Panc1 (cell line): ENCODE measurements at regions not wholly inside any gene's neighbourhood (a gene's known extent, or its start where the extent isn't known, plus 50 kb on each side); places are given as distances from the start of the nearest gene placed in this dataset.
A peak's percentile ranks its signal among the peaks of the same experiment; 100 is the strongest.

ENCODE experiments used
- ATAC-seq: fragments of 200-7000 bp; cut with Tn5 transposase; 2 replicates; pipeline ENCODE4 v1.9.1; 2020; ENCODE audit warnings: mild to moderate bottlenecking, moderate library complexity
- BruUV-seq: library from RNA; stranded (reverse); fragments of 400-500 nt; replicated peaks from 2 replicates; lab custom pipeline; 2021; lab: Mats Ljungman, UMichigan
- CTCF ChIA-PET: fragments of 300-600 bp; sonication (Branson Sonifier 250); formaldehyde crosslinking; loops from one replicate; lab custom pipeline; 2022; ENCODE audit warnings: antibody characterized with exemption; lab: Charles Lee
- POLR2A ChIA-PET: fragments of 300-600 bp; sonication (Branson Sonifier 250); formaldehyde crosslinking; loops from one replicate; lab custom pipeline; 2022; ENCODE audit warnings: antibody characterized with exemption; lab: Charles Lee
- DNase-seq: peaks from one replicate; pipeline ENCODE4 v3.0.0-alpha.2; 2010; ENCODE audit warnings: low read depth, low spot score
- H3K27ac ChIP-seq: 2 replicates; pipeline ENCODE4 v1.5.1; 2011; ENCODE audit warnings: mild to moderate bottlenecking, low read length, inconsistent platforms
- H3K27me3 ChIP-seq: fragments of 200-500 bp; sonication (Bioruptor generic); 2 replicates; pipeline ENCODE4 v1.6.0; 2014; ENCODE audit warnings: low read length, inconsistent platforms; ENCODE audit not compliant: control insufficient read depth, insufficient read depth
- H3K36me3 ChIP-seq: fragments of 200-500 bp; sonication (Bioruptor generic); 2 replicates; pipeline ENCODE4 v1.5.1; 2014; ENCODE audit warnings: inconsistent platforms, mild to moderate bottlenecking, low read length, moderate library complexity; ENCODE audit not compliant: control insufficient read depth, insufficient read depth
- H3K4me1 ChIP-seq: 2 replicates; pipeline ENCODE4 v1.5.1; 2011; ENCODE audit warnings: inconsistent platforms, mild to moderate bottlenecking, low read length, moderate library complexity; ENCODE audit not compliant: control insufficient read depth, insufficient read depth
- H3K4me3 ChIP-seq, 2 experiments: 2 replicates each; pipeline ENCODE4 v1.5.1; 2011 to 2012; ENCODE audit warnings: low read depth in 2 of 2, low read length in 2 of 2, mild to moderate bottlenecking in 2 of 2, inconsistent platforms in 1 of 2, moderate library complexity in 1 of 2
- H3K9me3 ChIP-seq: fragments of 200-500 bp; sonication (Bioruptor generic); 2 replicates; pipeline ENCODE4 v1.5.1; 2014; ENCODE audit warnings: low read depth, mild to moderate bottlenecking, inconsistent platforms, low read length, moderate library complexity; ENCODE audit not compliant: control insufficient read depth, insufficient read depth
- CTCF ChIP-seq: fragments of 450-650 bp; IDR thresholded peaks from 2 replicates; pipeline ENCODE4 v1.5.1; 2017; ENCODE audit warnings: mild to moderate bottlenecking
- POLR2AphosphoS5 ChIP-seq: IDR thresholded peaks from 2 replicates; pipeline ENCODE4 v1.6.1; 2012; ENCODE audit warnings: mild to moderate bottlenecking, low read depth, low read length, moderate library complexity
- REST ChIP-seq, 2 experiments: IDR thresholded peaks; 2 replicates each; pipeline ENCODE4 v1.6.1; 2011 to 2012; ENCODE audit warnings: low read depth in 2 of 2, control low read depth in 1 of 2, low read length in 1 of 2, mild to moderate bottlenecking in 1 of 2, moderate library complexity in 1 of 2; ENCODE audit not compliant: insufficient read depth in 1 of 2
- SIN3A ChIP-seq: IDR thresholded peaks from 2 replicates; pipeline ENCODE4 v1.6.1; 2012; ENCODE audit warnings: low read depth, mild to moderate bottlenecking, low read length, moderate library complexity, borderline replicate concordance; ENCODE audit not compliant: insufficient read depth
- TCF7L2 ChIP-seq: IDR thresholded peaks from 2 replicates; pipeline ENCODE4 v1.6.1; 2011; ENCODE audit warnings: mild to moderate bottlenecking, low read depth, low read length, inconsistent platforms
- in situ Hi-C: cut with HindIII; loops from 2 replicates; pipeline ENCODE4 v1.10.0; 2016; ENCODE audit warnings: low sequenced_read_pairs, low pct_unique_long_range_greater_than_20kb
- intact Hi-C: fragments of 100-400 bp; cut with micrococcal nuclease; formaldehyde crosslinking; loops from one replicate; pipeline ENCODE4 v1.10.0; 2022; ENCODE audit not compliant: unreplicated experiment

GRCh38 chr6:40904583-40905194 lies 134.3 kb downstream of the UNC5CL start:
- Histone ChIP-seq H3K27ac (peak overlapping the region; percentile 85), H3K4me1 (peaks cover 46% of the 10 kb centered on the region), H3K9me3 (no peaks in the 10 kb centered on the region), H3K27me3 (no peaks in the 10 kb centered on the region), H3K36me3 (no peaks in the 10 kb centered on the region), H3K4me3 (no peak overlapping the region)
- in situ Hi-C loops (no loop called here), intact Hi-C loops (loop anchor here (5.0 kb wide), 1 partner anchor 103 kb away; no protein-coding TSS in a partner anchor)
- BruUV-seq, result no TSS peak
- TF ChIP-seq CTCF, result no peak
- no peak for ATAC-seq
- POLR2A ChIA-PET, result no interaction called here
- CTCF ChIA-PET, result no interaction called here
- DNase-seq, result no peak

- ATAC-seq, result no peak
- peaks cover 50% of the 10 kb centered on the region for H3K4me1 ChIP-seq
- no peaks in the 10 kb centered on the region for H3K36me3 ChIP-seq
- DNase-seq, result no peak
- H3K9me3 ChIP-seq, result no peaks in the 10 kb centered on the region
- in situ Hi-C loops, result no loop called here
- CTCF ChIA-PET, result no interaction called here
- H3K27me3 ChIP-seq, result no peaks in the 10 kb centered on the region
- intact Hi-C loops, result no loop called here
- H3K27ac ChIP-seq, result peak overlapping the region; percentile 86; the same call in 1 of the 2 replicates
- POLR2A ChIA-PET, result no interaction called here
- H3K4me3 ChIP-seq, result no peak overlapping the region
- BruUV-seq, result no TSS peak
- TF ChIP-seq SIN3A, result no peak
- TF ChIP-seq REST (IDR thresholded peaks at IDR 0.05; ENCODE audit: insufficient read depth in 1 of 2, low read depth in 2 of 2, low read length in 1 of 2), result no peak
Measured at GRCh38 chr6:40903456-40903855, 135.6 kb downstream of the UNC5CL start.

- no peak overlapping the region for H3K4me3 ChIP-seq
- peak overlapping the region; percentile 86 for H3K27ac ChIP-seq
- POLR2A ChIA-PET, result interaction anchor here (0.5 kb wide), 1 partner anchor 135 kb away, joined by 3 read pairs; no protein-coding TSS in a partner anchor
- peaks cover 35% of the 10 kb centered on the region for H3K4me1 ChIP-seq
- no peaks in the 10 kb centered on the region for H3K27me3 ChIP-seq
- ATAC-seq (no peak), DNase-seq (no peak)
- H3K36me3 ChIP-seq, result no peaks in the 10 kb centered on the region
- H3K9me3 ChIP-seq, result no peaks in the 10 kb centered on the region
- BruUV-seq, result no TSS peak
- TF ChIP-seq POLR2AphosphoS5 (no peak), REST (IDR thresholded peaks at IDR 0.05; ENCODE audit: insufficient read depth in 1 of 2, low read depth in 2 of 2, low read length in 1 of 2) (no peak), SIN3A (no peak), TCF7L2 (no peak), CTCF (no peak)
- CTCF ChIA-PET, result interaction anchor here (1.0 kb wide), 1 partner anchor 11 kb away, joined by 4 read pairs; no protein-coding TSS in a partner anchor
- in situ Hi-C loops, result no loop called here
- intact Hi-C loops, result no loop called here
Measured at GRCh38 chr6:40901322-40902055, 137.5 kb downstream of the UNC5CL start.
